ENCODE measurements at regions not wholly inside any gene's neighbourhood (a gene's known extent, or its start where the extent isn't known, plus 50 kb on each side); places are given as distances from the start of the nearest gene placed in this dataset.

DNA sequence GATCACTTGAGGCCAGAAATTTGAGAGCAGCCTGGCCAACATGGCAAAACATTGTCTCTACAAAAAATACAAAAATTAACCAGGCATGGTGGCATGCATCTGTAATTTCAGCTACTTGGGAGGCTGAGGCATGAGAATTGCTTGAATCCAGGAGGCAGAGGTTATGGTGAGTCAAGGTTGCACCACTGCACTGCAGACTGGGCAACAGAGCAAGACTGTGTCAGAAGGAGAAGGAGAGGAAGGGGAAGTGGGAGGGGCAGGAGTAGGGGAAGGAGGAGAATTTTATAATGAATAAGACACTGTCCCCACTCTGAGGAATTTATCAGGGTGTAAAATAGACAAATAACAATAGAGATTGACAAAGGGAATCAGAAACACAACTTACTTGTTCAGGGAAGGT lies 440.6 kb upstream of the DYNLRB2 start:
- TF ChIP-seq, protein P1, sequence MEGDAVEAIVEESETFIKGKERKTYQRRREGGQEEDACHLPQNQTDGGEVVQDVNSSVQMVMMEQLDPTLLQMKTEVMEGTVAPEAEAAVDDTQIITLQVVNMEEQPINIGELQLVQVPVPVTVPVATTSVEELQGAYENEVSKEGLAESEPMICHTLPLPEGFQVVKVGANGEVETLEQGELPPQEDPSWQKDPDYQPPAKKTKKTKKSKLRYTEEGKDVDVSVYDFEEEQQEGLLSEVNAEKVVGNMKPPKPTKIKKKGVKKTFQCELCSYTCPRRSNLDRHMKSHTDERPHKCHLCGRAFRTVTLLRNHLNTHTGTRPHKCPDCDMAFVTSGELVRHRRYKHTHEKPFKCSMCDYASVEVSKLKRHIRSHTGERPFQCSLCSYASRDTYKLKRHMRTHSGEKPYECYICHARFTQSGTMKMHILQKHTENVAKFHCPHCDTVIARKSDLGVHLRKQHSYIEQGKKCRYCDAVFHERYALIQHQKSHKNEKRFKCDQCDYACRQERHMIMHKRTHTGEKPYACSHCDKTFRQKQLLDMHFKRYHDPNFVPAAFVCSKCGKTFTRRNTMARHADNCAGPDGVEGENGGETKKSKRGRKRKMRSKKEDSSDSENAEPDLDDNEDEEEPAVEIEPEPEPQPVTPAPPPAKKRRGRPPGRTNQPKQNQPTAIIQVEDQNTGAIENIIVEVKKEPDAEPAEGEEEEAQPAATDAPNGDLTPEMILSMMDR (IDR thresholded peaks at IDR 0.05), result no peak
- no peak for TF ChIP-seq POLR2AphosphoS5 (IDR thresholded peaks at IDR 0.05)

All from esophagus muscularis mucosa (tissue), 3 donors.